Stimulated activated CD8-positive, alpha-beta memory T cell treated with anti-CD3 and anti-CD28 coated beads, Interleukin-15, amount 100 ng/mL, for 24 hours (primary cell): ENCODE measurements at regions not wholly inside any gene's neighbourhood (a gene's known extent, or its start where the extent isn't known, plus 50 kb on each side); places are given as distances from the start of the nearest gene placed in this dataset.
"Not testable (repeated sequence)": the region's sequence is repeated elsewhere in the genome, so short reads cannot be mapped to it uniquely, and the experiment has no call there.

Experiments
- DNase-seq: peaks from one replicate; pipeline ENCODE4 v3.0.0-alpha.2; 2020; ENCODE audit warnings: low read depth

DNA sequence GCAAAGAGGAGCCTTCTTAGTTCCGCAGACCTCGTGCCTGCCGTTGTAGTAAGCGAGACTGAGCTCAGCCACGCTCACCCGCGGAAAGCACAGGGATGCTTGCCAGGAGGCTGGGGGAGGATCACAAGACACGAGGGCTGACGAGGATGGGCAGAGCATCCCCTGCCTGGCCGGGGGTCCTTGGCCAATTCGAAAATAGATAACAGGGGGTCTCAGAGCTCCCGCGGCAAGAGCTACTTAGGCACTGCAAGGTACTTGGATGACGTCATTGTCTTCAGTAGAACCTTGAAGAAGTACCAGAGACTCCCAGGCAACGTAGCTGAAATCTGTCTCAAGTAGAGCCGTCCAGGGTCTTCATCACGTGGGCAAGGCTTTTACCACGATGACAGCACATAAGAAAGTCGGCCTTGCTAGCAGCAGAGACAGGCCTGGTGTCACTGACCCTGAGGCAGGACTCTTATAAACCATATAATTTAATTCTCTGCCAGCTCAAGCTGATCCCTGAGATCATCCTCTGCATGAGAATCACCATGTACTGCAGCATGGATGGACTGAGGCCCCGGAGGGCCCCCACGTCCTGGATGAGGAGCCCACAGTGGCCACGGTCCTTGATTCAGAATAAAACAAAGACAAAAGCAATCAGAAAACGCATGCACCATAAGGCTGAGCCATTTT lies 81.9 kb downstream of the TMEM18 start:
- DNase-seq: no peak

- no peak for DNase-seq
These were observed 82.8 kb downstream of the TMEM18 start for GRCh38 chr2:594297-594949.

GRCh38 chr2:593356-594026 lies 83.7 kb downstream of the TMEM18 start:
- DNase-seq: no peak

DNA sequence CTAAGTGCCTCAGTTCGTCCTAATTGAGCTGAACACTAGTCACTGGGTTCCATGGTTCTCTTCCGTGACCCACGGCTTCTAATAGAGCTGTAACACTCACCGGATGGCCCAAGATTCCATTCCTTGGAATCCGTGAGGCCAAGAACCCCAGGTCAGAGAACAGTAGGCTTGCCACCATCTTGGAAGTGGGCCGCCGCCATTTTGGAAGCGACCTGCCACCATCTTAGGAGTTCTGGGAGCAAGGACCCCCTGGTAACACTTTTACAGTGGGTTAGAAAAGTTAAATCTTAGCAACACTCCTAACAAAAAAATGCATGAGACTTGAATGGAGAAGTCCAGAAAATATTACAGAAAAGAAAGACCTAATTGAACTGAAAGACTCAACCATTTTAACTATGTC lies 84.5 kb downstream of the TMEM18 start:
- no peak for DNase-seq

DNA sequence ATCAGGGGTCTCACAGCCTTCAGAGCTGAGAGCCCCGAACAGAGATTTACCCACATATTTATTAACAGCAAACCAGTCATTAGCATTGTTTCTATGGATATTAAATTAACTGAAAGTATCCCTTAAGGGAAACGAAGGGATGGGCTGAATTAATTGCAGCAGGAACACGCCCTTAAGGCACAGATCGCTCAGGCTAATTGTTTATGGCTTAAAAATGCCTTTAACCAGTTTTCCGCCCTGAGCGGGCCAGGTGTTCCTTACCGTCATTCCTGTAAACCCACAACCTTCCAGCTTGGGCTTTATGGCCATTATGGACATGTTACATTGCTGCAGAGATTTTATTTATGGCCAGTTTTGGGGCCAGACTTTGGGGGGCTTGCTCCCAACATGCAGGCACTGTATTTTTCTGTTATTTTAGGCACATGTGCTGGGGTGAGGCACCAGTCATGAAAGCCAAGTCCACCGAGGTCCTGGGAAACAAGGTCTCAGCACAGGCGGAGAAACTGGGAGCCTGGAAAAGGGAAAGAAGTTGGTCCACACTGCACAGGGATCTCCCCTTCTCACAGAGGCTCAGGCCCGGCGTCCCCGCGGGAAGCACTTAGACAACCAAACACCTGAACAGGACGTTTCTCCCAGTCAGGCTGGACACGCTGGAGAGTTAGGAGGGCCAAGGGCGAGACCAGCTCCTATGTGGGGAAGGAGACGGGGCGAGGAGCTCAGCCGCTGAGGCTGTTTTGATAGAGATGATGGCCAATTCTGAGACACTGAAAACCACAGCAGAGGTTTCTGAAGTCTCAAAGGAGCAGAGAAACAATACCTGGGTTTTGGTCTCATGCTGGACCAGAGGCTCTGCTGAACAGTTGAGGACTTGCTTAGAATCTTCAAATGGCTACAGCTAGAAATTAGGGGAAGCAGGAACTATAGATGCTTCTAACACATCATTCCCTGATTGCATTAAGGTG lies 86.7 kb downstream of the TMEM18 start:
- no peak for DNase-seq

DNA sequence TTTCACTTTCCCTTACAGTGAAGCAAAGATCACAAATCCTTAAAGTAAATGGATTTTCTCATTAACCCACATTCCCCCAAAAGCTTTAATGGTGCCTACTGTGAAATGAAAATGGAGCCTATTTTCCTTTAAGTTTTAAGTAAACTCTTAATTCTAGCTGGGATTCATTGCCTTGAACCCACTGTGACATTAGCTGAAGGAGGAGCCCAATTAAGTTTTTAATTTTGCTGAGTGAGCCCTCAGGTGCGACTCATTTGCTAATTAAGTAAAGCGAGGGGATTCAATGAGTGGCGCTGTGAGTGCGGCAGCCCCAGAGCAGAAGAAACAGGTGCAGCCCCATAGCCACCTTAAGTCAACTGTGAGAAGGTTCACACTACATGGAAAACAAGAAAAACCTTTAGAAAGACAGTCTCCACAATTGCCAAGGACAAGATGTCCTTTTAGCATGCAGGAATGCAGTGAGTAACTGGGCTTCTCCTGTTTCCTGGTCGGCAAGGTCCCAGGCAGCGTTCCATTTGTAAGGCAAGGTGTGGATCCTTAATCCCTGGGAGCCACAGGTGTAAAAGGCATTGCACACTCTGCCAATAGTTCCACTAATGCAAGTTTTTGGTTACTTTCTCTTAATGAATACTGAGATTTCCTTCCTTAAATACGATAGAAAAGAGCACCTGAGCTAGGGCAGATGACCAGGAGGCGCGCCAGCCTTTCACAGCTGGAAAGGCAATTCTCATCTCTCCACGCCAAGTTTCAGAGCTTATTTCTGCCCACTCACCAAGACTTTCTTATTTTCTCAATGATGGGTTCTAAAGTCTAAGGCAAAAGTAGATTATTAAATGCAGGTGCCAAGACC lies 87.7 kb downstream of the TMEM18 start:
- no peak for DNase-seq

DNA sequence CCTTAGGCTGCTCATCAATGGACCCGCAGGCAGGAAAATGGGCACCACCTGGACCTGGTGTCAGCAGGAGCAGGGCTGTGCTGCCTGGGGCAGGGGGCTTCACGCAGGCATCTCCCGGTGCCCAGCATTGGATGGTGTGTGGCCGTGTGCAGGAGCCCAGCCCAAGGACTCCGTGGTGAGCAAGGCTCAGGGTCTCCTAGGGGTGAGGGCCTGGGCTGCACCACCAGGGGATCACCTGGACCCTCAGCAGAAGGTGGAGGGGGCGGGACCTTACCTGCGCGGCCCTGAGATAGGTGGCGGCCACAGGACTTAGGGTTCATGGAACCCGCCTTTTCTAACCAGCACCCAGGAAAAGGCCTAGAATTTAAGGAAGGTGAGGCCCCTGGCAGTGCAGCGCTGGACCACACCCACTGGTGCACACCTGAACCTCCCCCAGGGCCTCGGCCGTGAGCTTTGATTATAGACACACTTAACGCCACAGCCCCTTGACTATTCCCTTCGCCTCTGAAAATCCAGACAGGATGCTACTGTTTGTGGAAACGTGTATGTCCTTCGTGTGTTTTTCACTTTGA lies 89.0 kb downstream of the TMEM18 start:
- DNase-seq: no peak

- no peak for DNase-seq
These were observed 89.9 kb downstream of the TMEM18 start for GRCh38 chr2:587087-587960.

DNA sequence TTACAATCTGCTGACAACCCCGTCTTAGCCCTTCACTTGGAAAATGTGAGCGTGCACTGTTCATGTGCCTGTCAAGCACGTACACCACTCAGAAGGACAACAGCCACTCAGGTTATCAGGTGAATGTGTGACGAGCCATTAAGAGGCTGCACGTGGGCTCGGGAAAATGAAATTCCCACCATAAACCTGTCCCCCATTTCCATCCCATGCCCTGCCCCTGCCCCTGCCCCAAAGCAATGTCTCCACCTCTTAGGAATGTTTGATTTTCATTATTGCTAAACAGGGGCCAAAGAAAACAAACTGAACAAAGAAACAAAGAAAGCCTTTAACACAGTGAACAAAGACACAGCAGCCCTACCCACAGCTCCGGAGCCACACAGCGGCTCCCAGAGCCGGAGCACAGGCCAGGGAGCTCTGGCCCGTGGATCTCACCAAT lies 90.5 kb downstream of the TMEM18 start:
- DNase-seq: no peak

DNA sequence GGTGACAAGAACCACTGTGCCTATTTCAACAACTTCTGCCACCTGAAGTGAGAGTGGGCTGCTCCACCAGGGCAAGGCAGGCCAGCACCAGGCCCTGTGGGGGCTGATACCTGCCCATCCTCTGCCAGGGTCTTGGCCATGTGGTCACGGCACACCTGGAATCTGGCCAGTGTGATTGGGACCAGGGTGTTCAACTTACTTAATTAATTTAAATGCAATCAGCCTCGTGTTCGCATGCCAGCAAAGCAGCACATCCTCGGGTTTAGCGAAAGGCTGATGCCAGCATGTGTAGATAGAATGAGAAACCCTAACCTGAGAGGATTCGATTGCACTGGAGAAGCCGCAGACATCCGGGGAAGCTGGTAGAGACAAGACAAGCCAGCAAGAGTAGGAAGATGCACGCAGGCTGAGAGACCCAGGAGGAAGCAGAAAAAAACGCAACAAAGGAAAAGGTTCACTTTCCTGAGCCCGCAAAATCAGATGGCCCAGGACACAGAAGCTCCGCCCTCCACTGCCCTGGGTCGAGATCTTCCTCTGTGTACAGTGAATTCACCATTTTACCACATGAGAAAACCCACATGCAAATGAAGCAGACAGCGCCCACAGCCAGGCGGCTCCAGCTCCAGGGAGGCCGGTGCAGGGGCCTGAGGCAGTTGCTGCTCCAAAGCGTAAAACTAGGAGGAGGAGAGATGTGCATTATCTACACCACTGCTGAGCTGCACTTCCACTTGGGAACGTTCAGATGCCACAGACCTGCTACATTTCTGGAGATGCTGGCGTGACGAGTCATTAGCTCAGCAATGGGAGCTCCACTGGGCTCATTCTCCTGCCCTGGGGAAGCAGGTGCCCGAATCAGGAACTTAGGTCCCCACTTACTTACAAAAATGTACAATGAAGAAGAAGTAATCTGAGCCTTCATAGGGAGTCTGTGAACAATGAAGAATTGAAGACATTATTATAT lies 92.1 kb downstream of the TMEM18 start:
- no peak for DNase-seq

- no peak for DNase-seq
These were observed 93.5 kb downstream of the TMEM18 start for GRCh38 chr2:583666-584065.

DNA sequence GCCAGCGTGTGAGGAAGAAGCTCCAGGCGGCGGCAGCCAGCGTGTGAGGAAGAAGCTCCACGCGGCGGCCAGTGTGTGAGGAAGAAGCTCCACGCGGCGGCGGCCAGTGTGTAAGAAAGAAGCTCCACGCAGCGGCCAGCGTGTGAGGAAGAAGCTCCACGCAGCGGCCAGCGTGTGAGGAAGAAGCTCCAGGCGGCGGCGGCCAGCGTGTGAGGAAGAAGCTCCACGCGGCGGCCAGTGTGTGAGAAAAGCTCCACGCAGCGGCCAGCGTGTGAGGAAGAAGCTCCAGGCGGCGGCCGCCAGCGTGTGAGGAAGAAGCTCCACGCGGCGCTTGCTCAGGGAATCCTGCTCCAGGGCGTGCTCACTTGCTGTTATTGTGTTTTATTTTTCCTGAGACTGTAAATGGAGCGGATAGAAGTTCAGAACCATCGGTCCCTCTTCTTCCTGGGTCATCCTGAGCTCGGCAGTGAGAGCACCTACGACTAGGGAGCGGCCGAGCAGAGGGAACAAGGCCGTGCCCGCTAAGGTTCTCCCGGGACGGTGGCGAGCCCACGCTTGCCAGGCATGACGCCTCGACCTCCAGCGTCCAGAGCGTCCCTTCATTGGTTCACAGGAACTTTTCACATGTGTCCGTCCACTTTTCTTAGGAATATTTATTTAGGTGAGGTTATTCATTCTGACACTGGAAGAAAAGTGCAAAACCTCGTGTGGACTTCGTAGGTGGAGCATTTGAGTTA lies 94.2 kb downstream of the TMEM18 start:
- no peak for DNase-seq

DNA sequence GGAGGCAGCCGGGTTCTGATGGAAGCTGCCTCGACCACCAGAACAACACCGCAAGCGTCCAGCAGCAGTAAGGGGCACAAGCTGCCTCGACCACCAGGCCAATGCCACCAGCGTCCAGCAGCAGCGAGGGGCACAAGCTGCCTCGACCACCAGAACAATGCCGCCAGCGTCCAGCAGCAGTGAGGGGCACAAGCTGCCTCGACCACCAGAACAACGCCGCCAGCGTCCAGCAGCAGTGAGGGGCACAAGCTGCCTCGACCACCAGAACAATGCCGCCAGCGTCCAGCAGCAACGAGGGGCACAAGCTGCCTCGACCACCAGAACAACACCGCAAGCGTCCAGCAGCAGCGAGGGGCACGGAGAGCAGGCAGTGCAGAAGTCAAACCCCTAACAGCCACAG lies 94.9 kb downstream of the TMEM18 start:
- not testable (repeated sequence) for DNase-seq

- DNase-seq: no peak
These were observed 97.2 kb downstream of the TMEM18 start for GRCh38 chr2:579961-580360.

DNA sequence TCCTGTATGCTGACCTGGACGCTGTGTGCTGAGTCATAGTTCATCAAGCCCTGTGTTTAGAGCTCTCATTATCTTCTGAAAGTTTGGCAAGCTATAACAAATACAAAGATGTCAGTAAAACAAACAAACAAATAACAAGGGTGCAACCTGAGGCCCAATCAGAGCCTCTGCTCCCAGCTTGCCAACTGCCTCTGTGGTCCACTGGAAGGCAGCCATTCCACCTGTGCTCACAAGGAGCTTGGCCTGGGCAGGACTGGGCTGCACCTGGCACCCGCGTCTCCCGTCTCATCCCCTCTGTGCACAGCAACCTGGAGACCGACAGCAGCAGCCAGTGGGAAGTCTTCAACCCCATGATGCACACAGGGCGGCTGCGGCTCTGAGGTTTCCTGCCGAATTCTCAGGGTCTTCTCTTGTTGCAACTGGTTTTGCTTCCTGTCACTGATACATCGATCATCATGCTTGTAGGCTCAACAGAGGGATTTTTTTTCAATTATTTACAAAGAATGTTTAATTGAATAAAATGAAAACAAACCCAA lies 97.8 kb downstream of the TMEM18 start:
- no peak for DNase-seq

DNA sequence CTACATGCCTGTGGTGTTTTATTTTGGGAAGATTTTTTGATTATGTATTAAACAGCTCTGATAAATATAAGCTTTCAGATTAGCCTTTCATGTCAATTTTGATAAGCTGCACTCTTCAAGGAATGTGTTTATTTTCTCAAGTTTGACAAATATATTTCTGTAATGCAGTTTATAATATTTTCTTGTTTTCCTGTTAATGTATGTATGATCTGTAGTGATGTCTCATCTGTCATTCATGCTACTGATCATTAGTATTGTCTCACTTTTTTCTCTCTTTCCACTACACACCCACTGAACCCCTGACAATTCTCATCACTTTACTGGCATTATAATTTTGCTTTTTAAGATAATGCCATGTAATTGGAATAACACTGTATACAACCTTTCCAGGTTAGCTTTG lies 100.9 kb downstream of the TMEM18 start:
- no peak for DNase-seq

GRCh38 chr2:575727-576236 lies 101.4 kb downstream of the TMEM18 start:
- no peak for DNase-seq
